ENCODE measurements at regions not wholly inside any gene's neighbourhood (a gene's known extent, or its start where the extent isn't known, plus 50 kb on each side); places are given as distances from the start of the nearest gene placed in this dataset.
"Not testable (repeated sequence)": the region's sequence is repeated elsewhere in the genome, so short reads cannot be mapped to it uniquely, and the experiment has no call there.

DNA sequence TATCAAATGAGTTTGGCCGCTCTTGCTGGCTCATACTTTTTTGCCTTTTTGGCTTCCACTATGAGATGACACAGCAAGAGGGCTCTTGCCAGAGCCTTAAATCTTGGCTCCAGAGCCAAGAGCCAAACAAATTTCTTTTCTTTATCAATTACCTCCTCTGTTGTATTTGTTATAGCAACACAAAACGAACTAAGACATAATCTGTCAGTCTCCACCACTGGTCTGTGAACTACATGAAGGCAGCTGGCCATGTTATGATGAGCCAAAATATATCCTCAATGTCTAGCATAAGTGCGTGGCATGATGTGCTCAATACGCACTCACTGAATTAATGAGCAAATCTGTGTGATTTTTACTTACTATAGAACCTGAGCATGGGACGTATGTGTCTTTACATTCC lies 220.0 kb upstream of the ZNF217 start:
- no peak for FAIRE-seq

DNA sequence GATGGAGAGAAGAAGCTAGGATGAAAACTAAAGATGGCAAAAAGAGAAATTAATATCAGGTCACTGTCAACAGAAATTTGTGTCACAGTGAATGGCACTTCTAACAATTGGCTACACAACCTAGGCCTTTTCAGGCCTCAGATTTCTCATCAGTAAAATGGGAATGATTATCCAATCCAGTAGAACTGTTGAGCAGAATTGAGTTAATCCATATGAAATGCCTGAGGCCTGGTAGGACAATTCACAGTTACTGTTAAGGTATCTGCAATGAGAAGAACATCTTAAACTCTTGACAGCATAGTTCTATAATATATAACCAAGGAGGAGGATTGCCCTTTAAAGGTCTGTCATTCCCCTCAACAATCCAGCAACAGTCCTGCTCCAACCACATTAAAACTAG lies 217.9 kb upstream of the ZNF217 start:
- FAIRE-seq: no peak

DNA sequence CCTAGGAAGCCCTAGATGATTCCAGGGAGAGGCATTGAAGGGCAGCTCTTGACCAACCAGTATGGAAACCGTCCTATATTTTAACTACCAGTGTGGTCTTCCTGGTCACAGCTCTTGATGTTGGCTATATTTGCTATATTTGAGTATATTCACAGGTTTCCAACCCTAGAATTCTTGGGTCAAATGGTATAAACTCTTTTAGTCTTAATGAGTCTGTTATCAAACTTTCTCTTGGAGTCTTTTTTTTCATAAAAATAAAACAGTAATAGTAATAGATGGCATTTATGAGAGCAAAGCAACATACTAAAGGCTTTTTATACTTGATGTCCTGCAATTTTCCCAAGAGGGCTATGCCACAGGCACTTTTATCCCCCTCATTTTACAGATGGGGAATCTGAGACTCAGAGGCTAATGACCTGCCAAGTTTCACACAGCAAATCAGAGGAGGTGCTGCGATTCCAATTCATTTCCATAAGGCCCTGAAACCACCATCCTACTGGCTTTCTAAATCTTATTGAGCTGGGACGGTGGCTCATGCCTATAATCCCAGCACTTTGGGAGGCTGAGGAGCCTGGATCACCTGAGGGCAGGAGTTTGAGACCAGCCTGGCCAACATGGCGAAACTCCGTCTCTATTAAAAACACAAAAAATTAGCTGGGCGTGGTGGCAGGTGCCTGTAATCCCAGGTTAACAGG lies 217.2 kb upstream of the ZNF217 start:
- FAIRE-seq: no peak

DNA sequence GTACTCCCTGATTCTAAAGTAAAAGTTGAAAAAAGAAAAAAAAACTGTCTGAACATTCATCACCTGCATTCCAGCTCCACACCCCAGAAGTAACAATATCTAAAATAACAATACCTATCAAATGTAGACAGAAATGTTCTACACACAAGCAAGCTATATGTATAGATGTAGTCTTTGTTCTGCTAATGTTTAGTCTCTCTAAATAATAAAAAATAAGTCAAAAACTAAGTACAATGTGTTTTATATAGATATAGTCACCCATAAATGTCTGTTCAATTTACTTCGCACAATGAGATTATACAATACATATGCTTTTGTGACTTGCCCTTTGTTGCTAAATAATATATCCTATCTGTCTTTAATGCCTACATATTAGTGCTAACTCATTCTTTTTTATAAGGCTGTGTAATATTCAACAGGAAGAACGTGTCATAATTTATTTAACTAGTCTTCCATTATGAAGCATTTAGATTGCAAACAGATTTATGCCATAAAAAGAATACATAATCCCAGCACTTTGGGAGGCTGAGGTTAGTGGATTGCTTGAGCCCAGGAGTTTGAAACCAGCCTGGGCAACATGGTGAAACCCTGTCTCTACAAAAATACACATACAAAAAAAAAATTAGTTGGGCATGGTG lies 216.2 kb upstream of the ZNF217 start:
- peak; percentile 52 for FAIRE-seq

DNA sequence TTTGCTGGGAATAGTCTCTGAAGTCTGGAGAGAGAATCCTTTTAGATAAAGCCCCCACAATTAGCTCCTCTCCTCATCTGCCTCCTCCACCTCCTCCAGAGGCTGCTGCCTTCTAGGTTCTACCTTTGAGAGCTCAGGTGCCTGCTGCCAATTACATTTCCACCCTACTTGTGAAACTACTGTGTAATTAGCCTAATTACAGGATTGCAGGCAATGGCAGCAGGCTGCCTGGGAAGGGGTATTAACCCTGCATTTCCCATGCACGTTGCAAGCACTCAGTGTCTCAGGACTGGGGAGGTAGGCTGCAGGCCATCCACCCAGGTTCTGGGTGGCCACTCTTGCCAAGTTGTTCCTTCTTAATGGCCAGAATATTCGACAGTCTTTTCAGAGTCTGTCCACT lies 215.6 kb upstream of the ZNF217 start:
- FAIRE-seq: no peak

DNA sequence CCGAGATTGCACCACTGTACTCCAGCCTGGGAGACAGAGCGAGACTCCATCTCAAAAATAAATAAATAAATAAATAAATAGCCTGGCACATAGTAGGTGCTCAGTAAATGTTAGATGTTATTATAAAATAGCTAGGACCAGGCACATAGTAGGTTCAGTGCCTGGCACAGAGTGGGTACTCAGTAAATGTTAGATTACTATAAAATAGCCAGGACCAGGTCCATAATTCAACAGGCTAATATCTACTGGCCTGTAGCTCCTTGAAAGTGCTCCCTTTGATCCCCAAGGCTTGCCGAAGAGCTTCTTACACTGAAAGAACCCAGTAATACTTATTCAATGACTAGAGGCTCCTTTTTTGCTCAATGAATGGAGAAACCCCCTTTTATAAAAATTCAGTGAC lies 215.1 kb upstream of the ZNF217 start:
- no peak for FAIRE-seq

DNA sequence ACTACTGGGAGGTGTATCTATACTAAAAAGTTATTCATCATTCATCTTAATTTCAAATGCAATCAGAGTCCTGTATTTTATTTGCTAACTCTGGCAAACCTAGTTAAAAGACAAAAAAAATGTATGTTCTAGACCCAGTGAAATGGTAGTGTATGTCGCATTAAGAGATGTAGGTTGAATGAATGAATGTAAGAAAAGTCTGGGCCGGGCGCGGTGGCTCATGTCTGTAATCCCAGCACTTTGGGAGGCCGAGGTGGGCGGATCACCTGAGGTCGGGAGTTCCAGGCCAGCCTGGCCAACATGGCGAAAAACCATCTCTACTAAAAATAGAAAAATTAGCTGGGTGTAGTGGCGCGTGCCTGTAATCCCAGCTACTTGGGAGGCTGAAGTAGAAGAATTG lies 214.7 kb upstream of the ZNF217 start:
- not testable (repeated sequence) for FAIRE-seq

DNA sequence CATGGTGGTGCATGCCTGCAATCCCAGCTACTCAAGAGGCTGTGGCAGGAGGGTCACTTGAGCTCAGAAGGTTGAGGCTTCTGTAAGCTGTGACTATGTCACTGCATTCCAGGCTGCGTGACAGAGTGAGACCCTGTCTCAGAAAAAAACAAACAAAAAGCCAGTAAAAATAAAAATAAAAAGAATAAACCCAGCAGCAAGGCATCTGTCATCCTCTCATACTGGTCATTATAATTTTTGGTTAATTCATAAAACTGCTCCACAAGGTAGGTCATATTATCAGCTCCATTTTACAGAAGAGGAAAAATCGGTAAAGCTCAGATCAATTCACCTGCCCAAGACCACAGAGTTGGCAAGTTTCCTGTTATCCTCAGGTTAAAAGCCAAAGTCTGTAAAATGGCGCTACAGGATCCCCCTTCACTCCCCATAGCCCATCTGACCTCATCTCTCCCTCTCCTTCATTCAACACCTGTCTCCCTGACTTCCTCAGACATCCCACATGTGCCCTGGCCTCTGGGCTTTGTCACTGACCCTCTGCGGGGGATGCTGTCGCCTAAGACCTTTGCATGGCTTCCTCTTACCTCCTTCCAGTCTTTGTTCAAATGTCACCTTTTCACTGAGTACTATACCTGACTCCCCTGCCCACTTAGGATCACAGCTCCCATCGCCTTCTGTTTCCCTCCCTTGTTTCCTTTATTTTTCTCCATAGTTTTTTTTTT lies 213.2 kb upstream of the ZNF217 start:
- no peak for FAIRE-seq

DNA sequence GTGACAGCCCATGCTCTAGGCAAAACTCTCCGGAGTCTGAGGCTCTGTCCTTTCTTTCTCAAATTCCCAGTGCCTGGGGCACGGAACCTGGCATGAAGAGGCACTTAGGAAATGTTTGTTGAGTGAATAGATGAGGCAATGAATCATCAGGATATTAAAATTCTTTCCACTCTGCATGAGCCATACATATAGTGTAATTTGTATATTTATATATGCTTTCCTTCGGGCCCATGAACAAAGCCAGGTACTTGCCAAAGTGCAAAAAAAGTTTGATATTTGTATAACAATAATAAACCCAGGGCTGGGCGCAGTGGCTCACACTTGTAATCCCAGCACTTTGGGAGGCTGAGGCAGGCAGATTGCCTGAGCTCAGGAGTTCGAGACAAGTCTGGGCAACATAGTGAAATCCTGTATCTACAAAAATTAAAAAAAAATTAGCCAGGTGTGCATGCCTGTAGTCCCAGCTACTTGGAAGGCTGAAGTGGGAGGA lies 212.3 kb upstream of the ZNF217 start:
- FAIRE-seq: no peak

DNA sequence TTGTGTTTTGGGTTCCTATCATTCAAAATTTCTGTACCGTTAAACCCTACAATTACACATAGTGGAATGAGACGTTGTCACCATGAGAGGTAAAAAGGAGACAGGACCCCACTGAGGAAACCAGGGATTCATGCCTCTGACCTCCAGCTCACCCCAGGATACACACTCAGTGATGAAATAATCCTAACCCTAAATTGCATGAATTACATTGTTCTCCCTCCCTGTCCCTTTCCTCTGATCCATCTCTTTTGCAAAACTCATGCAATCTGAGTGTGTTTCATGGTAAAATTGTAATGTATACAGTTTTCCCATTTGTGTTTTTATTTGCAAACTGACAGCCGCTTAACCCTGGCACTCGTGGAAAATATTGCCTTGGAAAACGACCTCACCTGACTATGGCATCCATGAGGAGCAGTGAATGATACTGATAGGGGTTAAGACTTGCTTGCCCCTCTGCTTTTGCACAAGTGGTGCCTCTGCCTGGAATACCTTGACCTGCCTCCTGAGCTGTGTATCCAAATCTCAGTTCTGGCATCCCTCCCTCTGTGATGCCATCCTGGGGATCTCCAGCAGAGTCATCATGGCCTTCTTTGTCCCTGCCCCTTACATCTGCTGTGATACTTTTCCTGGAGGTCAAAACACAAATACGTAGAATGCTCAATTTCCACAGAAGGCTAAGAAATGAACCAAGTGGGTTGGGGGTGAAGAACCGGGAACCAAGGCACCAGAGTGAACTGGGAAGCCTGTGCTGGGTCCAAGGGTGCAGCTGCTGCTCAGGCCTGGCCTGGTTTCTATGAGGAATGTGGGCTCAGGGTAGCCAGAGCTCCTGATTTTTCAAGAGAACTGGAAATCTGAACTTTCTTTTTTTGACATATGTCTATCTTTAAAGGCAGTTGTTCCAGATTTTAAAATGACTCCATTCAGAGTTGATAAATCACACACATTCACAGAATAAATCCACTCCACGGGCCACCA lies 211.6 kb upstream of the ZNF217 start:
- no peak for FAIRE-seq

DNA sequence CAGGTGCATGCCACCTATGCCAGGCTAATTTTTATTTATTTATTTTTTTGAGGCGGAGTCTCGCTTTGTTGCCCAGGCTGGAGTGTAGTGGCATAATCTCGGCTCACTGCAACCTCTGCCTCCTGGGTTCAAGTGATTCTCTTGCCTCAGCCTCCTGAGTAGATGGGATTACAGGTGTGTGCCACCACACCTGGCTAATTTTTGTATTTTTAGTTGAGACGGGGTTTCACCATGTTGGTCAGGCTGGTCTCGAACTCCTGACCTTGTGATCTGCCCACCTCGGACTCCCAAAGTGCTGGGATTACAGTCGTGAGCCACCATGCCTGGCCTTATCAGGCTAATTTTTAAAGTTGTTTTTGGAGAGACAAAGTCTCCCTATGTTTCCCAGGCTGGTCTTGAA lies 210.7 kb upstream of the ZNF217 start:
- not testable (repeated sequence) for FAIRE-seq

DNA sequence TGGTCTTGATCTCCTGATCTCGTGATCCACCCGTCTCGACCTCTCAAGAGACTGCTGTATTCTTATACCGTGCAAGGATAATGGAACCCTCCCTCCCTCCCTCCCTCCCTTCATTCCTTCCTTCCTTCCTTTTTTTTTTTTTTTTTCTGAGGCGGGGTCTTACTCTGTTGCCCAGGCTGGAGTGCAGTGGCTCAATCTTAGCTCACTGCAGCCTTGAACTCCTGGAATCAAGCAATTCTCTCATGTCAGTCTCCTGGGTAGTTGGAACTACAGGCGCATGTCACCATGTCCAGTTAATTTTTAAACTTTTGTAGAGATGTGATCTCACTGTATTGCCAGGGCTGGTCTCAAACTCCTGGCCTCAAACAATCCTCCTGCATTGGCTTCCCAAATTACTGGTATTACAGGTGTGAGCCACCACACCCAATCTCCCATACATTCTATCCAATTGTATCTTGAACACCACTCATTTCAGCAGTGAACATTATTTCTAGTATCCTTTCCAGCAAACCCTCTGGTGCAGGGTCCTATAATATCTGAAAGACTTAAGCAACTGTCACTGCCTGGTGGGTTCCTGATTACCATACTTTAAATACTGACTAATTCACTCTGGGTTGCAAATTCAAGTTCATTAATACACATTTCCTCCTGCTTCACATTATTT lies 210.0 kb upstream of the ZNF217 start:
- FAIRE-seq: no peak

DNA sequence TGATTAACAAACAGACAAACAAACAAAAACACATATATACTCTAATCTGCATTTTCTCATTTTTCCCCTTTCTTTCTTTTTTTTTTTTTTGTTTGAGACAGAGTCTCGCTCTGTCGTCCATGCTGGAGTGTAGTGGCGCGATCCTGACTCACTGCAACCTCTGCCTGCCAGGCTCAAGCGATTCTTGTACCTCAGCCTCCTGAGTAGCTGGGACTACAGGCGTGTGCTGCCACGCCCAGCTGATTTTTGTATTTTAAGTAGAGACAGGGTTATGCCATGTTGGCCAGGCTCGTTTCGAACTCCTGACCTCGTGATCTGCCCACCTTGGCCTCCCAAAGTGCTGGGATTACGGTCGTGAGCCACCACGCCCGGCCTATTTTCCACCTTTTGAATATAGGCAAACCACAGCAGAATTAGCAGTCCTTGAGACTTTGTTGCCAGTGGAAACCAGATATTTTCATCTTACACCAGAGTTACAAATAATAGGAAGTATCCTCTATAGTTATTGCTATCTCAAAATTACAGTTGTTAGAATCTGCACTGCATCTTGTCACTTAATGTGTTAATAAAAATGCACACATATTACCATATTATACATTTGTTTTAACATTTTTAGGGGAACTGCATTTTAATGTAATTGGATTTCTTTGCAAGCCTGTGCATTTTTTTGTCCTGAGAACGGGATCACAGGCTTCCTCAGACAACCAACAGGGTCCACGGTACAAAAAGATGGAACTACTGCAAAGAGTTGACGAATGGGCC lies 208.2 kb upstream of the ZNF217 start:
- FAIRE-seq: no peak

DNA sequence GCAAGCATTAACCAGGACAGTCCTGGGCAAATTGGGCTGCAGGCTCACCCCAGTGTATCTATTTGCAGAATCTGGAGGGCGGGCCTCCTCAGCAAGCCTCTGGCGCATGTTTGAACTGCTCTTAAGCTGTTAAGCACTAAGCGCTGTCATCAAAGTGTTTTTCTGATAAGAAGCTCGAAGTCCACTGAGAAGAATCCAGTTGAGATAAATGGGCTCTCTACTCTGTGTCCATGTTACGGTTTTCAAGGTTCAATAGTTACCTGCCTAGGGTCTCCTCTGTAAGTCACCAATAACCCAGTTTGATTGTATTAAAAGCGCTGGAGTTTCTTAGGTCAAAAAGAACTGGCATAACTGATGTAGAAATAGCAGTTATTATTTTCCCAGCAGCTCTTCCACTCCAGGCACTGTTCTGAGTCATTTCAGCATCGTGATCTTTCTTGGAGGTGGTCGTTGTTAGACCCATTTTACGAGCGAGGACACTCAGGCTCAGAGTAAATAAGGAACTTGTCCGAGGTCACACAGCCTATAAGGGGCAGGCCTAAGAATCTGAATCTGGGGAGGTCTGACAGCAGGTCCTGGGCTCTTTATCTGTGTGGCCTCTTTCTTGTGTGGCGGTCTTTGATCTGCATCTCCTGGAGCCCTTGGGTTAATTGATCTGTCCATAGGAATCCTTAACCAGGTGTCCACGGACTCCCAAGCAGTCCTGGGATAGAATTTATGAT lies 207.4 kb upstream of the ZNF217 start:
- FAIRE-seq: no peak

DNA sequence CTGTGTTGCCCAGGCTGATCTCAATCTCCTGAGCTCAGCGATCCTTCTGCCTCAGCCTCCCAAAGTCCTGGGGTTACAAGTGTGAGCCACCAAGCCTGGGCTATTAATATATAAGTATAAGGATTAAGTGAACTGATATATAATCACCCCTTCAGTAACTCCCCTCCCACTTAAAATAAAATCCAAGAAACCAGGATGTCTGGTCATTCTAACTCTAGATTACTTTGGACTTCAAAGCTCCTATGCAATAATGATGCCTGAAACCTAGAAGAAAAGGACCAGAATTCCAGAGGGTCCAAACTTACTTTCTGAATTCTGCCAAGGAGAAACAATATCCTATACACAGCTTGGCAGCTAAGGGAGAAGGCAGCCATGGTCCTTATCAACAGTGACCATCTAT lies 206.8 kb upstream of the ZNF217 start:
- no peak for FAIRE-seq

DNA sequence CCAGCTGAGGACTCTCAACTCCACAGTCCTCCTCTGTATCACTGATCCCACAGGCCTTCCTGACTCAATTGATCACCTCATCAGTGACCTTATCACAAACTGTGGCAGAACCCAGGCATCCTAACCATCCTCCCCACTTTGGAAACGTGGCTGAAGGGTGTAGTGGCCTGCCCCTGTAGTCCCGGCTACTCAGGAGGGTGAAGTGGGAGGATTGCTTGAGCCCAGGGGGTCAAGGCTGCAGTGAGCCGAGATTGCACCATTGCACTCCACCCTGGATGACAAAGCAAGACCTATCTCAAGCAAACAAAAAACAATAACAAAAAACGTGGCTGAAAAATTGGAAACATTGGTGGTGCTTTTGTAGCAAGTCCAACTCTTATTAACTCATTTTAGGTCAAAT lies 203.4 kb upstream of the ZNF217 start:
- FAIRE-seq: no peak

DNA sequence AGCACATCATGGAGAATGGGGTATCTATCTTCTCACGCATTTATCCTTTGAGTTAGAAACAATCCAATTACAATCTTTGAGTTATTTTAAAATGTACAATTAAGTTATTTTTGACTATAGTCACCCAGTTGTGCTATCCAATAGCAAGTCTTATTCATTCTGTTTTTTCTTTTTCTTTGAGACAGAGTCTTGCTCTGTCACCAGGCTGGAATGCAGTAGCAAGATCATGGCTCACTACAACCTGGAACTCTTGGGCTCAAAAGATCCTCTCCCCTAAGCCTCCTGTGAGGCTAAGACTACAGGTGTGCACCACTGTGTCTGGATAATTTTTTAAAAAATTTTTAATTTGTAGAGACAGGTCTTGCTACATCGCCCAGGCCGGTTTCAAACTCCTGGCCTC lies 201.5 kb upstream of the ZNF217 start:
- peak; percentile 27 for FAIRE-seq

DNA sequence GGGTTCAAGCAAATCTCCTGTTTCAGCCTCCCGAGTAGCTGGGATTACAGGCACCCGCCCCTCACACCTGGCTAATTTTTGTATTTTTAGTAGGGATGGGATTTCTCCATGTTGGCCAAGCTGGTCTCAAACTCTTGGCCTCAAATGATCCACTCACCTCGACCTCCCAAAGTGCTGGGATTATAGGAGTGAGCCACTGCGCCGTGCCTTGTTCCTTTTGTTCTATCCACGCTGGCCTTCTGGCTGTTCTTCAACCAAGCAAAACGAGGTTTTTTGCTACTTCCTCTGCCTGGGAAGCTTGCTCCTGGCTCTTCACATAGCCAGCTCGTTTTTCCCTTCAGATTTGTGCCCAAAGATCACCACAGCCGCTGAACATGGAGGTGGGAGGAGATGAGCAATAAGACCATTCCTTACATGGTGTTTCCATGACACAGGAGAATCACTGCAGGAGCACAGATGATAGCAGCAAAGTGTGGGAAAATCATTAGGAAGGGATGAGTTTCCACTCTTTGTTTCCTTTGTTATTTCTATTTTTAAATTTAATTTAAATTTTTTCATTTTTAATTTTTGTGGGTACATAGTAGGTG lies 201.0 kb upstream of the ZNF217 start:
- FAIRE-seq: no peak

DNA sequence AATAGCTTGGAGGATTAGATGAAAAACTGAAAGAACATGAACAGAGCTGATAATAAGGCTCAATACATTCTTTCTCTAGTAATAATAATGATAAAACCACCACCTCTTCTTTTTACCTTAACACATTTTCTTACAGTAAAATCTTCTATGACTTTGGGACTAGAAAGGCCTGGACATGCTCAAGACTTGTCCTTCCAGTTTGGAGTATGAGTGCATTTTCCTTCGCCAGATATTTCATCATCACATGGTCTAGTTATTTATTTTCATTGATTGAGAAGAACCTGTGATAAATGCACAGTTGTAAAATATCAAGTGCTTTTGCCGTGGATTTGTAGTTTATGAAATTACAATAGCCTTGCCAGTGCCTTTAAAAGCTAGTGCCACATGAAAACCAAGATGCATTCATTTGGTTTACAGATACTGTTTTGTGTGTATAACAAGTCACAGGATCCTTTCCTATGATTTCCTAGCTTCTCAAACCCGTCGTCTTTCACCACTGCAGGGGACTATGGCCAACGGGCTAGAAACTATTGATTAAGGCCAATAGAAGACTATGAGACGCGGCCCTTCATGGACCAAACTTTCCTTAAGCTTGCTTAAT lies 200.2 kb upstream of the ZNF217 start:
- peak; percentile 33 for FAIRE-seq

DNA sequence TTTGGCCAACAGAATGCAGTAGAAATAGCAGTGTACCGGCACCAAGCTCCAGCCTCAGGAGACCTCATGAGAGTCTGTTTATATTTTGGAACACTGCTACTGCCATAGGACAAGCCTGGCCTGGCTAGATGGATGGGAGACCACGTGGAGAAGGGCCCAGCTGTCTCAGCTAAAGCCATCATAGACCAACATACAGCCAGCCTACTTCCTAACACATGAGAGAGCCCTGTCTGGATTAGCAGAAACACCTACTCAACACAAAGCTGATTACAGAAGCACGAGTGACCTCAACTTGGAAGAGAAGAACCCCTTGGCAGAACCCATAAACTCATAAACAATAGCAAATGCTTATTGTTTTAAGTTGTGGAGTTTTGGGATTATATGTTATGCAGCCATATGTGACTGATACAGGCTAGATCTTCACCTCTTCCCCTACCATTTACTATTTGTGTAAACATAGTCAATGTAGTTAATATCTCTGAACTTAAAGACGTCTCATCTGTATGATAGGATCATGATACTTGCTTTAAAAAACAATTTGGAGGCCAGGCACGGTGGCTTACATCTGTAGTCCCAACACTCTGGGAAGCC lies 199.4 kb upstream of the ZNF217 start:
- no peak for FAIRE-seq

All from G401.6 (cell line).